GM13976 (cell line): ENCODE measurements at regions not wholly inside any gene's neighbourhood (a gene's known extent, or its start where the extent isn't known, plus 50 kb on each side); places are given as distances from the start of the nearest gene placed in this dataset.
"Not testable (repeated sequence)": the region's sequence is repeated elsewhere in the genome, so short reads cannot be mapped to it uniquely, and the experiment has no call there.

Source experiments
- DNase-seq: peaks from one replicate; pipeline ENCODE4 v3.0.0; 2012; ENCODE audit warnings: low spot score
- in situ Hi-C: fragments of 300-500 bp; cut with MboI; formaldehyde crosslinking; loops from one replicate; pipeline ENCODE4 v1.12.0; 2022; ENCODE audit warnings: low sequenced_read_pairs, mixed read lengths, inconsistent platforms; ENCODE audit not compliant: unreplicated experiment
- TF ChIP-seq, protein P1 (sequence below): IDR thresholded peaks from 2 replicates; pipeline ENCODE4 v1.5.1; 2012; ENCODE audit warnings: borderline replicate concordance, mild to moderate bottlenecking; ENCODE audit not compliant: insufficient read depth; ENCODE audit errors: extremely low read depth, missing control alignments, control extremely low read depth

DNA sequence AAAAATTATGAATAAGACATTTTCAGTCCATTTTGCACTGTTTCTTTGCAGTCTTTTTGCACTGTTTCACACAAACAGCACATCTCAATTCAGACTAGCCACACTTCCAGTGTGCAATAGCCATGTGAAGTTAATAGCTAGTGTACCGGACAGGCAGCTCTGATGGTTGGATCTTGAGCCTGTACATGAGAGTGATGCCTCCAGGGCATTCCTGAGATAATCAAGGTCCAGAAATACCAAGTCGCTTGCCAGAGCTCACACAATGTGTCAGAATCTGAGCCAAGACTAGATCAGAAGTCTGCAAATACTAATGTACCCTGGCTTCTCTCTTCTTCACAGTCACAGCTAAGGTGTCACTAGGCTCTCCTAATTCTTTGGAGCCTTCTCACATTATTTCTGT, 180.2 kb downstream of the OSR1 start:
- TF ChIP-seq, protein P1, sequence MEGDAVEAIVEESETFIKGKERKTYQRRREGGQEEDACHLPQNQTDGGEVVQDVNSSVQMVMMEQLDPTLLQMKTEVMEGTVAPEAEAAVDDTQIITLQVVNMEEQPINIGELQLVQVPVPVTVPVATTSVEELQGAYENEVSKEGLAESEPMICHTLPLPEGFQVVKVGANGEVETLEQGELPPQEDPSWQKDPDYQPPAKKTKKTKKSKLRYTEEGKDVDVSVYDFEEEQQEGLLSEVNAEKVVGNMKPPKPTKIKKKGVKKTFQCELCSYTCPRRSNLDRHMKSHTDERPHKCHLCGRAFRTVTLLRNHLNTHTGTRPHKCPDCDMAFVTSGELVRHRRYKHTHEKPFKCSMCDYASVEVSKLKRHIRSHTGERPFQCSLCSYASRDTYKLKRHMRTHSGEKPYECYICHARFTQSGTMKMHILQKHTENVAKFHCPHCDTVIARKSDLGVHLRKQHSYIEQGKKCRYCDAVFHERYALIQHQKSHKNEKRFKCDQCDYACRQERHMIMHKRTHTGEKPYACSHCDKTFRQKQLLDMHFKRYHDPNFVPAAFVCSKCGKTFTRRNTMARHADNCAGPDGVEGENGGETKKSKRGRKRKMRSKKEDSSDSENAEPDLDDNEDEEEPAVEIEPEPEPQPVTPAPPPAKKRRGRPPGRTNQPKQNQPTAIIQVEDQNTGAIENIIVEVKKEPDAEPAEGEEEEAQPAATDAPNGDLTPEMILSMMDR, result no peak
- DNase-seq, result no peak
- in situ Hi-C loops, result no loop called here

DNA sequence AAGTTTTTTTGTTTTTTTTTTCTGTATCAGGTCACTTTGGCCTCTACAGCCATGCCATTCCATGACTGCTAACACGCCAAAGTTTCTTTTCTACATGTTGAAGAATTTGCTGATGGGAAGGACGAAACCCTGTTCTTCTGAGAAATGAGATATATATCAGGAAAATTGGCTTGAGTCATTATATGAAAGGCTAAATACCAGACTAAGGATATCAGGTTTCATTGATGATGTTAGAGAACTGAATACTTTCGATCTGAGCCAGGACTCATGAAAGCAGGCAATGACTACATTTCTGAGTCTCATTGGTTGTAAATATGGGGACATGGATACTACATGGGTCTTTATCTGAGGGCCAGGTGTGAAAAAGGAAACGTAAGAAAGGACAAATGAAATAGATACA, 181.4 kb downstream of the OSR1 start:
- in situ Hi-C loops, result no loop called here

DNA sequence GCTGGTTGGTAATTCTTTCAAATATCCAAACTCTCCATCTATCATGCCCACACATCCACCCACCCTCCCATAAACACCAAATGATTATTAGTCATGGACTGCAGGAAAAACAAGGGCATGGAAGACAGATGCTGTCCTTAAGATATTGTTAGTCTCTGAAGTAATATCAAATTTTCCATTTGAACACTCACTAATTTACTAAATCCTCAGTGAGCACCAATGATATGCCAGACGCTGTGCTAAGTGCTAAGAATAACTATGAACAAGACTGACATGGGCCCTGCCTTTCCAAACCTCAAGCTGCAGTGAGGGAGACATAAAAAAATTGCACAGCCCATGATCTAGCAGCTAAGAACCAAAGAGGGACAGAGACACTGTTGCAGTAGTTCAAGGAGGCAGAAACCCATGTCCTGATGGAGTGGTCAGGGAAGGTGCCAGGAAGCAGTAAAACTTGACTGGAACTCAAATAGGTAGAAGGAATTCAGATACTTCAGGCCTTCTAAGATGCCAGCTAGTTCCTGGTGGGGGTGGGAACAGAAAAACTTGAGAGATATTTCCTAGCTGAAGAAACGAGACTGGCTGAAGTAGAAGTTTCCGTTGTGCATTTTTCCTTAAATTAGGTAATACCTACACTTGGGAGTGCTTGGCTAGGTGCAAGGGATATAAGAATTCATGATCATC, 182.1 kb downstream of the OSR1 start:
- no peak for DNase-seq
- TF ChIP-seq, protein P1, result no peak
- in situ Hi-C loops, result no loop called here

More for the DNA sequence above, 181.4 kb downstream of the OSR1 start:
- no peak for DNase-seq
- TF ChIP-seq, protein P1, result no peak

DNA sequence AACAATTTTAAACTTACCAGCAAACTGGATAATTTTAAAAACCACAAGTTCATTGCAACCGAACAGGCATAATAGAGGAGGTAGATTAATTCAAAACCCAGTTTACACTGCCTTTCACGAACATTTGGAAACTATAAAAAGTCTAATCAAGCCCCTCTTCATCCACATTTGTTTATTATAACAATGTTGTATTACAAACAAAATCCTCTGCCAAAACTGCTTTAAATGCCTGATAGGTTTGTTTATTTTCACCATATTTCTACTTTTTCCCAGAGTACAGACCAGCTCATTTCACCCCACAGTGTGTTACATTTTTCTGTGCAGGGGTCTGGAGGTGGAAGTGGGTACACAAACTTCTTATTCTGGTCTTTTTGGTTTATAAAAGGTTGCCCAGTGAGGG, 184.2 kb downstream of the OSR1 start:
- no peak for DNase-seq
- in situ Hi-C loops, result no loop called here
- TF ChIP-seq, protein P1, result no peak

DNA sequence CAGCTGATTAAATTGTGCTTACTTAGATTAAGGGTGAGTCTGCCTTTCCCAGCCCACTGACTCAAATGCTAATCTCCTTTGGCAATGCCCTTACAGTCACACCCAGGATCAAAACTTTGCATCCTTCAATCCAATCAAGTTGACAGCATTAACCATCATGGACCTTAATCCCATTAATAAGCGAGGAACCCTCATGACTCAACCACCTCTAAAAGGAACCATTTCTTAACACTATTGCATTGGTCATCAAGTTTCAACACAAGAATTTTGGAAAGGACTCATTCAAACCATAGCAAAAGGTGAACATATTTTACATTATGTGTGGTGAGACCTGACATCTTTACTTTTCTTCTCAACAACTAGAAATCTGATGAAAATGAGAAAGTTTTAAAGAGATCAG, 187.0 kb downstream of the OSR1 start:
- DNase-seq, result no peak
- TF ChIP-seq, protein P1, result no peak
- in situ Hi-C loops, result no loop called here

DNA sequence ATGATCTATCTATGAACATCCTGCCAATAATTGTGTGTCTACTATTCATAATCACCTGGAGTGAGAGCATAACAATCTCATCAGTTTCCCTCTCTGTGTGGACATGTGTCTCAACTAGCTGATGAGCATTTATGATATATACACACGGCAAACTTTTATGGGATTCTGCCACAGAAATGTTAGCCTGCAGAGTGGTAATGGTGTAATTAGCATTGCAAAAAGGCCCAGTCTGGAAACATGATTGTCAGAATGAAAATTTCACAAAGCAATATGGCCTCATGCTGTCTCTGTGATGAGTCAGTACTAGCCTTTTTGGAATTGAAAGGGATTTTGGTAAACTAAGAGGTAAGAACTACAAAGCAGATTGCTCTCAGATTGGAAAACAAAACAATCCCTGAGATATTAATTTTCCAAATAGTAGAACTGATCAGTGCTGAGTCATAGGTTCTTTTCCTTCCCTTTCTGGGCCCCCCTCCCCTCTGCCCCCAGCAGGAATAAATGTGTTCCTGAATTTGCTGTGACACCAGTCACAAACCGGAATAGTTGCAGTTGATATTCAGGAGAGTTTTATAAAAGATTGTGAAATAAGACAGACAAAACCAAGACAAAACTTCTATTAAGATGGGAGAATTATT, 189.2 kb downstream of the OSR1 start:
- DNase-seq, result no peak
- in situ Hi-C loops, result no loop called here
- TF ChIP-seq, protein P1, result no peak

DNA sequence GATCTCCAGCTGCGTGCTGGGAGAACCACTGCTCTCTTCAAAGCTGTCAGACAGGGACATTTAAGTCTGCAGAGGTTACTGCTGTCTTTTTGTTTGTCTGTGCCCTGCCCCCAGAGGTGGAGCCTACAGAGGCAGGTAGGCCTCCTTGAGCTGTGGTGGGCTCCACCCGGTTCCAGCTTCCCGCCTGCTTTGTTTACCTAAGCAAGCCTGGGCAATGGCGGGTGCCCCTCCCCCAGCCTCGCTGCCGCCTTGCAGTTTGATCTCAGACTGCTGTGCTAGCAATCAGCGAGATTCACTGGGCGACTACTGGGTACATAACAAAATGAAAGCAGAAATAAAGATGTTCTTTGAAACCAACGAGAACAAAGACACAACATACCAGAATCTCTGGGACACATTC, 194.3 kb downstream of the OSR1 start:
- DNase-seq, in situ Hi-C loops: not testable (repeated sequence)
